HCT116 (cell line): ENCODE measurements at regions not wholly inside any gene's neighbourhood (a gene's known extent, or its start where the extent isn't known, plus 50 kb on each side); places are given as distances from the start of the nearest gene placed in this dataset.
A peak's percentile ranks its signal among the peaks of the same experiment; 100 is the strongest.

Experiments
- ATAC-seq: fragments of 200-7000 bp; cut with Tn5 transposase; 2 replicates; pipeline ENCODE4 v1.9.1; 2020; ENCODE audit warnings: mild to moderate bottlenecking, moderate library complexity
- BruUV-seq: library from RNA; stranded (reverse); fragments of 400-500 nt; replicated peaks from 2 replicates; lab custom pipeline; 2021; lab: Mats Ljungman, UMichigan
- CTCF ChIA-PET: fragments of 300-600 bp; sonication (Branson Sonifier 250); formaldehyde crosslinking; loops from one replicate; lab custom pipeline; 2021; ENCODE audit warnings: antibody characterized with exemption; lab: Charles Lee
- POLR2A ChIA-PET: fragments of 300-600, 350-600 bp; sonication (Branson Sonifier 250); formaldehyde crosslinking; loops from one replicate; lab custom pipeline; 2021; ENCODE audit warnings: antibody characterized with exemption; lab: Charles Lee
- RAD21 ChIA-PET, 2 experiments: fragments of 300-600 bp; sonication (Branson Sonifier 250); formaldehyde crosslinking; loops; one replicate each; lab custom pipeline; 2023; ENCODE audit warnings: low total read pairs in 2 of 2; ENCODE audit not compliant: uncharacterized antibody in 2 of 2, unreplicated experiment in 2 of 2, low non-redundant PET in 1 of 2; lab: Charles Lee
- DNase-seq: peaks from one replicate; pipeline ENCODE4 v3.0.0-alpha.2; 2010; ENCODE audit warnings: low read depth, low spot score
- H2AFZ ChIP-seq: fragments of 200-600 bp; shearing (Covaris generic), sonication (generic); 2 replicates; pipeline ENCODE4 v1.6.1; 2017; ENCODE audit warnings: low read depth, mixed run types, mixed read lengths, antibody characterized with exemption, low read length; ENCODE audit not compliant: poor library complexity, severe bottlenecking
- H3K27ac ChIP-seq: 2 replicates; pipeline ENCODE4 v1.5.1; 2012; ENCODE audit warnings: low read depth, low read length
- H3K27me3 ChIP-seq: fragments of 200-600 bp; sonication (generic); 2 replicates; pipeline ENCODE4 v1.6.1; 2016; ENCODE audit warnings: mixed run types, low read length, mixed read lengths; ENCODE audit not compliant: insufficient read depth
- H3K36me3 ChIP-seq, 2 experiments: fragments of 200-500 bp in 1 of 2; fragments of 200-600 bp in 1 of 2; sonication (Bioruptor generic) in 1 of 2; sonication (generic) in 1 of 2; 2 replicates each; pipeline versions ENCODE4 v1.5.1 to v1.6.1; 2014 to 2016; ENCODE audit warnings: low read length in 2 of 2, inconsistent platforms in 1 of 2, mixed read lengths in 1 of 2, mixed run types in 1 of 2; ENCODE audit not compliant: insufficient read depth in 2 of 2, control insufficient read depth in 1 of 2
- H3K4me1 ChIP-seq, 2 experiments: fragments of 200-600 bp in 1 of 2; sonication (generic) in 1 of 2; 2 replicates each; pipeline versions ENCODE4 v1.5.1 to v1.6.1; 2012 to 2017; ENCODE audit warnings: low read length in 2 of 2, inconsistent platforms in 1 of 2, mild to moderate bottlenecking in 1 of 2, mixed read lengths in 1 of 2, mixed run types in 1 of 2, moderate library complexity in 1 of 2; ENCODE audit not compliant: insufficient read depth in 2 of 2, control insufficient read depth in 1 of 2
- H3K4me2 ChIP-seq: fragments of 200-600 bp; sonication (generic); 2 replicates; pipeline ENCODE4 v1.6.1; 2017; ENCODE audit warnings: mixed run types, low read length, mixed read lengths
- H3K4me3 ChIP-seq, 2 experiments: fragments of 200-600 bp in 1 of 2; sonication (generic) in 1 of 2; replicated peaks in 1 of 2; 2 replicates each; pipeline ENCODE4 v1.5.1; 2011 to 2016; ENCODE audit warnings: low read length in 2 of 2, control low read depth in 1 of 2, low read depth in 1 of 2, mild to moderate bottlenecking in 1 of 2, mixed read lengths in 1 of 2, mixed run types in 1 of 2
- H3K79me2 ChIP-seq: fragments of 200-600 bp; sonication (generic); 2 replicates; pipeline ENCODE4 v1.6.1; 2017; ENCODE audit warnings: mild to moderate bottlenecking, mixed run types, low read length, moderate library complexity, mixed read lengths; ENCODE audit not compliant: insufficient read depth
- H3K9ac ChIP-seq: fragments of 200-600 bp; sonication (generic); 2 replicates; pipeline ENCODE4 v1.6.1; 2016; ENCODE audit warnings: low read length, mixed read lengths
- H3K9me2 ChIP-seq: fragments of 200-600 bp; sonication (generic), shearing (Covaris generic); 2 replicates; pipeline ENCODE4 v1.6.1; 2017; ENCODE audit warnings: mixed run types, mild to moderate bottlenecking, moderate library complexity; ENCODE audit not compliant: insufficient read depth
- H3K9me3 ChIP-seq, 2 experiments: fragments of 200-500 bp in 1 of 2; fragments of 200-600 bp in 1 of 2; sonication (Bioruptor generic) in 1 of 2; sonication (generic) in 1 of 2; 2 replicates each; pipeline ENCODE4 v1.6.1; 2014 to 2017; ENCODE audit warnings: low read length in 2 of 2, mixed read lengths in 2 of 2, inconsistent platforms in 1 of 2, low read depth in 1 of 2, mild to moderate bottlenecking in 1 of 2, mixed run types in 1 of 2, moderate library complexity in 1 of 2; ENCODE audit not compliant: control insufficient read depth in 1 of 2, insufficient read depth in 1 of 2
- H4K20me1 ChIP-seq: fragments of 200-600 bp; sonication (generic), shearing (Covaris generic); 2 replicates; pipeline ENCODE4 v1.6.1; 2017; ENCODE audit warnings: mixed run types, mild to moderate bottlenecking, moderate library complexity; ENCODE audit not compliant: insufficient read depth
- JUND ChIP-seq: IDR thresholded peaks from 2 replicates; pipeline ENCODE4 v1.6.1; 2012
- SIN3A ChIP-seq: IDR thresholded peaks from 2 replicates; pipeline ENCODE4 v1.6.1; 2012; ENCODE audit warnings: low read depth
- SP1 ChIP-seq: IDR thresholded peaks from 2 replicates; pipeline ENCODE4 v1.6.1; 2012; ENCODE audit warnings: low read depth
- SRF ChIP-seq: IDR thresholded peaks from 2 replicates; pipeline ENCODE4 v1.6.1; 2012; ENCODE audit warnings: low read depth
- ZFX ChIP-seq: fragments of 450-650 bp; IDR thresholded peaks from 2 replicates; pipeline ENCODE4 v1.6.1; 2017
- ZNF274 ChIP-seq: fragments of 200-500 bp; sonication (Bioruptor generic); IDR thresholded peaks from 2 replicates; pipeline ENCODE4 v1.6.1; 2014; ENCODE audit warnings: mild to moderate bottlenecking, low read depth, low read length, inconsistent platforms
- intact Hi-C: fragments of 100-400 bp; cut with micrococcal nuclease; formaldehyde crosslinking; loops from 2 replicates; pipeline ENCODE4 v1.10.0; 2022
- TF ChIP-seq, protein P1 (sequence below): IDR thresholded peaks from 2 replicates; pipeline ENCODE4 v1.6.1; 2012; ENCODE audit warnings: low read depth

DNA sequence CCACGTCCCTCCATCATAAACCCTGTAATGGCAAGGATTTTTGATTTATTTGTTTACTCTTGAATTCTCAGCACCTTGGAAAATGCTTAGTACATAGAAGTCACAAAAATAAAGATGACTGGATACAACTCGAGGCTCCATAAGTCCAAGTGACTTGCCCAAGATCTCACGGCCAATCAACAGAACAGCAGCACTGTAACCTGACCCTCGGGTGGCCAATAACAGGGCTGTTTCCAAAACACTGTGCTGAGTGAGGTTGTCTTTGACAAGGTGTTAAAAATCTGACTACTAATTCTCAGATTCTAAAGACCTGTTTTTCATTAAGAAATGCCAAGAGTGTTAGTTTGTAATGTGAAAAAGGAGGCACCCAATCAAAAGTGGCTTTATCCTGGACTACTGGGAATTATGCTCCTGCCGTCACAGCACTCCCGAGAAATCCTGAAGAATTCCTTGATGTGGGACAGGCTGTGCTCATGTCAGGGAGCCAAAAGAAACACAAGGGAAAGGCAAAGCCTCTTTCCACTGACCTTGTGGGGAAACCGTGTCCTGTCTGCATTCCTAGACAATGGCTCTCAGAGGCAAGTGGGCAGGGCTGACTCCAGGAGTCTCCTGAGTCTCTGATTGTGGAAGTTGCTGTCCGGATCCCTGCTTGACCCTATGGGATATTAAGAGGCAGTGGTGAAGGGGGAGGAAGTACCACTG is 204.7 kb upstream of the PELI2 start:
- no peak for DNase-seq
- intact Hi-C loops, result no loop called here
- Histone ChIP-seq H3K9ac (no peak overlapping the region), H3K79me2 (no peaks in the 10 kb centered on the region), H3K4me3 (no peak overlapping the region), H3K4me1 (peaks cover 0 to 3% of the 10 kb centered on the region in 2 experiments; a peak in 1 of 4 replicates), H3K9me2 (no peaks in the 10 kb centered on the region), H3K4me2 (no peak overlapping the region), H2AFZ (no peak overlapping the region), H4K20me1 (no peaks in the 10 kb centered on the region), H3K27ac (no peak overlapping the region), H3K36me3 (no peaks in the 10 kb centered on the region), H3K27me3 (peaks cover 49% of the 10 kb centered on the region), H3K9me3 (no peaks in the 10 kb centered on the region)
- TF ChIP-seq SIN3A (no peak), SRF (no peak), ZFX (no peak), JUND (no peak), ZNF274 (no peak), SP1 (no peak)
- TF ChIP-seq, protein P1, sequence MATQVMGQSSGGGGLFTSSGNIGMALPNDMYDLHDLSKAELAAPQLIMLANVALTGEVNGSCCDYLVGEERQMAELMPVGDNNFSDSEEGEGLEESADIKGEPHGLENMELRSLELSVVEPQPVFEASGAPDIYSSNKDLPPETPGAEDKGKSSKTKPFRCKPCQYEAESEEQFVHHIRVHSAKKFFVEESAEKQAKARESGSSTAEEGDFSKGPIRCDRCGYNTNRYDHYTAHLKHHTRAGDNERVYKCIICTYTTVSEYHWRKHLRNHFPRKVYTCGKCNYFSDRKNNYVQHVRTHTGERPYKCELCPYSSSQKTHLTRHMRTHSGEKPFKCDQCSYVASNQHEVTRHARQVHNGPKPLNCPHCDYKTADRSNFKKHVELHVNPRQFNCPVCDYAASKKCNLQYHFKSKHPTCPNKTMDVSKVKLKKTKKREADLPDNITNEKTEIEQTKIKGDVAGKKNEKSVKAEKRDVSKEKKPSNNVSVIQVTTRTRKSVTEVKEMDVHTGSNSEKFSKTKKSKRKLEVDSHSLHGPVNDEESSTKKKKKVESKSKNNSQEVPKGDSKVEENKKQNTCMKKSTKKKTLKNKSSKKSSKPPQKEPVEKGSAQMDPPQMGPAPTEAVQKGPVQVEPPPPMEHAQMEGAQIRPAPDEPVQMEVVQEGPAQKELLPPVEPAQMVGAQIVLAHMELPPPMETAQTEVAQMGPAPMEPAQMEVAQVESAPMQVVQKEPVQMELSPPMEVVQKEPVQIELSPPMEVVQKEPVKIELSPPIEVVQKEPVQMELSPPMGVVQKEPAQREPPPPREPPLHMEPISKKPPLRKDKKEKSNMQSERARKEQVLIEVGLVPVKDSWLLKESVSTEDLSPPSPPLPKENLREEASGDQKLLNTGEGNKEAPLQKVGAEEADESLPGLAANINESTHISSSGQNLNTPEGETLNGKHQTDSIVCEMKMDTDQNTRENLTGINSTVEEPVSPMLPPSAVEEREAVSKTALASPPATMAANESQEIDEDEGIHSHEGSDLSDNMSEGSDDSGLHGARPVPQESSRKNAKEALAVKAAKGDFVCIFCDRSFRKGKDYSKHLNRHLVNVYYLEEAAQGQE, result no peak
- ChIA-PET RAD21 (no interaction called here), CTCF (no interaction called here), POLR2A (no interaction called here)
- no TSS peak for BruUV-seq
- ATAC-seq, result peak; percentile 40; the same call in 1 of the 2 replicates
